ENCODE measurements at regions not wholly inside any gene's neighbourhood (a gene's known extent, or its start where the extent isn't known, plus 50 kb on each side); places are given as distances from the start of the nearest gene placed in this dataset.
"Not testable (repeated sequence)": the region's sequence is repeated elsewhere in the genome, so short reads cannot be mapped to it uniquely, and the experiment has no call there.

GRCh38 chr1:146558032-146558431, 329.2 kb upstream of the NOTCH2NLA start:
- not testable (repeated sequence) for TF ChIP-seq LEF1 (IDR thresholded peaks at IDR 0.05; ENCODE audit: borderline replicate concordance); BHLHE40 (IDR thresholded peaks at IDR 0.05; ENCODE audit: borderline replicate concordance); SP1 (IDR thresholded peaks at IDR 0.05); ELF4 (IDR thresholded peaks at IDR 0.05); FOXK2 (IDR thresholded peaks at IDR 0.05); ARNT (IDR thresholded peaks at IDR 0.05); NFRKB (IDR thresholded peaks at IDR 0.05); SUZ12 (IDR thresholded peaks at IDR 0.05)
